SU-DHL-6 (cell line): ENCODE measurements at regions not wholly inside any gene's neighbourhood (a gene's known extent, or its start where the extent isn't known, plus 50 kb on each side); places are given as distances from the start of the nearest gene placed in this dataset.

Experiments
- H2AFZ ChIP-seq: fragments of 200-600 bp; sonication (generic); 2 replicates; pipeline ENCODE4 v1.6.1; 2014; ENCODE audit warnings: low read depth, mild to moderate bottlenecking, moderate library complexity, mixed read lengths, antibody characterized with exemption, low read length; ENCODE audit not compliant: severe bottlenecking
- H3F3A ChIP-seq: fragments of 200-600 bp; shearing (Covaris generic); 2 replicates; pipeline ENCODE4 v1.6.0; 2016; ENCODE audit warnings: antibody characterized with exemption, mild to moderate bottlenecking; ENCODE audit not compliant: insufficient read depth
- H3K27ac ChIP-seq: fragments of 200-600 bp; sonication (generic); 2 replicates; pipeline ENCODE4 v1.5.1; 2016; ENCODE audit warnings: low read depth, mild to moderate bottlenecking, low read length, moderate library complexity, mixed read lengths
- H3K27me3 ChIP-seq: fragments of 200-600 bp; sonication (generic), shearing (Covaris generic); 2 replicates; pipeline ENCODE4 v1.6.0; 2014; ENCODE audit warnings: mild to moderate bottlenecking, low read length
- H3K36me3 ChIP-seq: fragments of 200-600 bp; sonication (generic); 2 replicates; pipeline ENCODE4 v1.6.1; 2014; ENCODE audit warnings: mild to moderate bottlenecking, low read length, mixed read lengths
- H3K4me2 ChIP-seq: fragments of 300-600, 200-600 bp; shearing (Covaris generic), sonication (generic); 2 replicates; pipeline ENCODE4 v1.6.0; 2014; ENCODE audit warnings: low read length, low read depth, mild to moderate bottlenecking; ENCODE audit not compliant: poor library complexity, severe bottlenecking
- H3K4me3 ChIP-seq: fragments of 200-600 bp; sonication (generic); 2 replicates; pipeline ENCODE4 v1.5.1; 2014; ENCODE audit warnings: antibody characterized with exemption, low read length, mild to moderate bottlenecking, mixed read lengths; ENCODE audit not compliant: insufficient read depth, poor library complexity, severe bottlenecking
- H3K79me2 ChIP-seq: fragments of 200-600 bp; sonication (generic); 2 replicates; pipeline ENCODE4 v1.6.1; 2014; ENCODE audit warnings: mild to moderate bottlenecking, low read length, moderate library complexity; ENCODE audit not compliant: insufficient read depth
- H3K9ac ChIP-seq: fragments of 200-600 bp; sonication (generic); 2 replicates; pipeline ENCODE4 v1.7.0; 2014; ENCODE audit warnings: mild to moderate bottlenecking, low read length
- H3K9me2 ChIP-seq: fragments of 200-600 bp; sonication (generic); replicated peaks from 2 replicates; pipeline ENCODE4 v1.6.1; 2014; ENCODE audit warnings: low read length; ENCODE audit not compliant: insufficient read depth
- H3K9me3 ChIP-seq: fragments of 200-600 bp; sonication (generic); 2 replicates; pipeline ENCODE4 v1.6.1; 2014; ENCODE audit warnings: low read length, mixed read lengths; ENCODE audit not compliant: insufficient read depth
- H4K20me1 ChIP-seq: fragments of 200-600 bp; sonication (generic); 2 replicates; pipeline ENCODE4 v1.6.1; 2014; ENCODE audit warnings: low read depth, mild to moderate bottlenecking, antibody characterized with exemption, low read length, moderate library complexity, mixed read lengths
- EZH2phosphoT487 ChIP-seq: fragments of 200-600 bp; sonication (generic), shearing (Covaris generic); conservative IDR thresholded peaks from 2 replicates; pipeline ENCODE4 v1.6.1; 2018; ENCODE audit warnings: mild to moderate bottlenecking, antibody characterized with exemption, low read length, moderate library complexity, mixed read lengths
- TF ChIP-seq, protein P1 (sequence below): fragments of 200-600 bp; sonication (generic); IDR thresholded peaks from one replicate; pipeline ENCODE4 v1.5.1; 2017; ENCODE audit warnings: antibody characterized with exemption, mild to moderate bottlenecking, low read length, moderate library complexity; ENCODE audit not compliant: insufficient read depth, poor library complexity, severe bottlenecking

- Histone ChIP-seq H3K27me3 (no peaks in the 10 kb centered on the region), H3F3A (no peaks in the 10 kb centered on the region), H3K9me2 (no peaks in the 10 kb centered on the region), H3K79me2 (no peaks in the 10 kb centered on the region), H3K4me2 (no peak overlapping the region), H3K36me3 (no peaks in the 10 kb centered on the region; the same call in 1 of the 2 replicates), H2AFZ (no peak overlapping the region), H3K27ac (no peak overlapping the region), H3K9me3 (peaks cover 7% of the 10 kb centered on the region; the same call in 1 of the 2 replicates), H3K9ac (no peak overlapping the region), H4K20me1 (no peaks in the 10 kb centered on the region), H3K4me3 (no peak overlapping the region)
- TF ChIP-seq EZH2phosphoT487: no peak
- TF ChIP-seq, protein P1, sequence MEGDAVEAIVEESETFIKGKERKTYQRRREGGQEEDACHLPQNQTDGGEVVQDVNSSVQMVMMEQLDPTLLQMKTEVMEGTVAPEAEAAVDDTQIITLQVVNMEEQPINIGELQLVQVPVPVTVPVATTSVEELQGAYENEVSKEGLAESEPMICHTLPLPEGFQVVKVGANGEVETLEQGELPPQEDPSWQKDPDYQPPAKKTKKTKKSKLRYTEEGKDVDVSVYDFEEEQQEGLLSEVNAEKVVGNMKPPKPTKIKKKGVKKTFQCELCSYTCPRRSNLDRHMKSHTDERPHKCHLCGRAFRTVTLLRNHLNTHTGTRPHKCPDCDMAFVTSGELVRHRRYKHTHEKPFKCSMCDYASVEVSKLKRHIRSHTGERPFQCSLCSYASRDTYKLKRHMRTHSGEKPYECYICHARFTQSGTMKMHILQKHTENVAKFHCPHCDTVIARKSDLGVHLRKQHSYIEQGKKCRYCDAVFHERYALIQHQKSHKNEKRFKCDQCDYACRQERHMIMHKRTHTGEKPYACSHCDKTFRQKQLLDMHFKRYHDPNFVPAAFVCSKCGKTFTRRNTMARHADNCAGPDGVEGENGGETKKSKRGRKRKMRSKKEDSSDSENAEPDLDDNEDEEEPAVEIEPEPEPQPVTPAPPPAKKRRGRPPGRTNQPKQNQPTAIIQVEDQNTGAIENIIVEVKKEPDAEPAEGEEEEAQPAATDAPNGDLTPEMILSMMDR: no peak
Observed at GRCh38 chr18:70981400-70982140, 692.7 kb downstream of the SOCS6 start.

- no peak overlapping the region for H3K27ac ChIP-seq
- H3K79me2 ChIP-seq: no peaks in the 10 kb centered on the region
- H3K9me3 ChIP-seq: no peaks in the 10 kb centered on the region
- H3K4me3 ChIP-seq: no peak overlapping the region
- no peak overlapping the region for H2AFZ ChIP-seq
- no peaks in the 10 kb centered on the region for H3F3A ChIP-seq
- no peaks in the 10 kb centered on the region for H3K9me2 ChIP-seq
- TF ChIP-seq, protein P1: no peak
- no peak for TF ChIP-seq EZH2phosphoT487
- no peaks in the 10 kb centered on the region for H3K36me3 ChIP-seq
- H4K20me1 ChIP-seq: no peaks in the 10 kb centered on the region
- no peak overlapping the region for H3K9ac ChIP-seq
- H3K4me2 ChIP-seq: no peak overlapping the region
- H3K27me3 ChIP-seq: no peaks in the 10 kb centered on the region
Observed at GRCh38 chr18:70973626-70974025, 684.8 kb downstream of the SOCS6 start.

- Histone ChIP-seq H3K9me3 (no peaks in the 10 kb centered on the region), H3F3A (no peaks in the 10 kb centered on the region), H3K4me2 (no peak overlapping the region), H3K4me3 (no peak overlapping the region), H2AFZ (no peak overlapping the region), H3K9ac (no peak overlapping the region), H3K9me2 (no peaks in the 10 kb centered on the region), H3K36me3 (no peaks in the 10 kb centered on the region), H4K20me1 (no peaks in the 10 kb centered on the region), H3K27ac (no peak overlapping the region), H3K27me3 (no peaks in the 10 kb centered on the region), H3K79me2 (no peaks in the 10 kb centered on the region)
- TF ChIP-seq, protein P1: no peak
- no peak for TF ChIP-seq EZH2phosphoT487
Observed at GRCh38 chr18:70966419-70966818, 677.6 kb downstream of the SOCS6 start.
